GM12874 (cell line): ENCODE measurements at regions not wholly inside any gene's neighbourhood (a gene's known extent, or its start where the extent isn't known, plus 50 kb on each side); places are given as distances from the start of the nearest gene placed in this dataset.

ENCODE experiments used
- CTCF ChIP-seq: IDR thresholded peaks from 2 replicates; pipeline ENCODE4 v1.5.1; 2011; ENCODE audit warnings: low read depth, mild to moderate bottlenecking, control low read depth, low read length, moderate library complexity; ENCODE audit not compliant: insufficient read depth

- TF ChIP-seq CTCF = peak; percentile 20; the same call in 1 of the 2 replicates
Observed at GRCh38 chr12:33514893-33515292, 75.3 kb upstream of the SYT10 start.

GRCh38 chr12:33519566-33519965 is 79.9 kb upstream of the SYT10 start:
- no peak for TF ChIP-seq CTCF

GRCh38 chr12:33529031-33529430 is 89.4 kb upstream of the SYT10 start:
- TF ChIP-seq CTCF = no peak

GRCh38 chr12:33529810-33530209 is 90.2 kb upstream of the SYT10 start:
- TF ChIP-seq CTCF = no peak

GRCh38 chr12:33531261-33531660 is 91.6 kb upstream of the SYT10 start:
- TF ChIP-seq CTCF = no peak

GRCh38 chr12:33533527-33533926 is 93.9 kb upstream of the SYT10 start:
- no peak for TF ChIP-seq CTCF

GRCh38 chr12:33536431-33536830 is 96.8 kb upstream of the SYT10 start:
- no peak for TF ChIP-seq CTCF

GRCh38 chr12:33546004-33546403 is 106.4 kb upstream of the SYT10 start:
- no peak for TF ChIP-seq CTCF
